Left ventricle myocardium inferior (tissue), 1 donor: ENCODE measurements at regions not wholly inside any gene's neighbourhood (a gene's known extent, or its start where the extent isn't known, plus 50 kb on each side); places are given as distances from the start of the nearest gene placed in this dataset.

Source experiments
- DNase-seq: peaks from one replicate; pipeline ENCODE4 v3.0.0-alpha.2; 2020
- H3K27ac ChIP-seq: fragments of 200-600 bp; replicated peaks from 2 replicates; pipeline ENCODE4 v1.8.0; 2021
- H3K27me3 ChIP-seq: fragments of 200-600 bp; 2 replicates; pipeline ENCODE4 v1.8.0; 2021; ENCODE audit warnings: low read depth
- H3K36me3 ChIP-seq: fragments of 200-600 bp; 2 replicates; pipeline ENCODE4 v1.8.0; 2021
- H3K4me1 ChIP-seq: fragments of 200-600 bp; 2 replicates; pipeline ENCODE4 v1.8.0; 2021
- H3K4me3 ChIP-seq: fragments of 200-600 bp; 2 replicates; pipeline ENCODE4 v1.8.0; 2021; ENCODE audit warnings: mild to moderate bottlenecking, moderate library complexity
- H3K9me3 ChIP-seq: fragments of 200-600 bp; replicated peaks from 2 replicates; pipeline ENCODE4 v1.8.0; 2021
- CTCF ChIP-seq: fragments of 200-600 bp; IDR thresholded peaks from 2 replicates; pipeline ENCODE4 v1.8.0; 2021; ENCODE audit warnings: antibody characterized with exemption, mild to moderate bottlenecking, borderline replicate concordance
- intact Hi-C: fragments of 100-400 bp; cut with micrococcal nuclease; formaldehyde crosslinking; loops from one replicate; pipeline ENCODE4 v1.11.0; 2022
- donor health status: DM: no; HTN: yes; CAD: no; lungs with severe emphysema.

GRCh38 chr9:13597427-13597826, 317.9 kb upstream of the MPDZ start:
- H3K27ac ChIP-seq, result peak overlapping the region; percentile 12
- no peak for DNase-seq

GRCh38 chr9:13597004-13597403, 317.5 kb upstream of the MPDZ start:
- intact Hi-C loops, result no loop called here
- TF ChIP-seq CTCF, result no peak
- peak overlapping the region; percentile 12 for H3K27ac ChIP-seq
- peaks cover 17% of the 10 kb centered on the region for H3K4me1 ChIP-seq
- peaks cover 9% of the 10 kb centered on the region for H3K9me3 ChIP-seq
- H3K36me3 ChIP-seq, result no peaks in the 10 kb centered on the region
- no peak for DNase-seq
- H3K27me3 ChIP-seq, result no peaks in the 10 kb centered on the region
- H3K4me3 ChIP-seq, result no peak overlapping the region

More at GRCh38 chr9:13597427-13597826, 317.9 kb upstream of the MPDZ start:
- no peaks in the 10 kb centered on the region for H3K27me3 ChIP-seq
- H3K9me3 ChIP-seq, result peaks cover 13% of the 10 kb centered on the region
- intact Hi-C loops, result no loop called here
- no peaks in the 10 kb centered on the region for H3K36me3 ChIP-seq
- H3K4me3 ChIP-seq, result no peak overlapping the region
- no peak for TF ChIP-seq CTCF
- H3K4me1 ChIP-seq, result peaks cover 17% of the 10 kb centered on the region

GRCh38 chr9:13596383-13596970, 317.0 kb upstream of the MPDZ start:
- Histone ChIP-seq H3K27ac (no peak overlapping the region), H3K9me3 (peaks cover 6% of the 10 kb centered on the region), H3K27me3 (no peaks in the 10 kb centered on the region), H3K36me3 (no peaks in the 10 kb centered on the region), H3K4me1 (peaks cover 20% of the 10 kb centered on the region), H3K4me3 (no peak overlapping the region)
- intact Hi-C loops, result no loop called here
- DNase-seq, result no peak
- no peak for TF ChIP-seq CTCF

GRCh38 chr9:13590996-13591395, 311.5 kb upstream of the MPDZ start:
- H3K4me1 ChIP-seq, result peaks cover 56% of the 10 kb centered on the region
- H3K36me3 ChIP-seq, result no peaks in the 10 kb centered on the region
- intact Hi-C loops, result no loop called here
- TF ChIP-seq CTCF, result no peak
- H3K27ac ChIP-seq, result peak overlapping the region; percentile 79
- DNase-seq, result no peak
- H3K27me3 ChIP-seq, result no peaks in the 10 kb centered on the region
- peaks cover 6% of the 10 kb centered on the region for H3K9me3 ChIP-seq
- no peak overlapping the region for H3K4me3 ChIP-seq

GRCh38 chr9:13589034-13589737, 309.7 kb upstream of the MPDZ start:
- H3K27me3 ChIP-seq, result no peaks in the 10 kb centered on the region
- H3K4me1 ChIP-seq, result peaks cover 64% of the 10 kb centered on the region
- intact Hi-C loops, result no loop called here
- H3K4me3 ChIP-seq, result no peak overlapping the region
- DNase-seq, result no peak
- no peak for TF ChIP-seq CTCF
- peaks cover 6% of the 10 kb centered on the region for H3K9me3 ChIP-seq
- H3K36me3 ChIP-seq, result no peaks in the 10 kb centered on the region
- H3K27ac ChIP-seq, result peak overlapping the region; percentile 79
